HepG2 (cell line): ENCODE measurements at regions not wholly inside any gene's neighbourhood (a gene's known extent, or its start where the extent isn't known, plus 50 kb on each side); places are given as distances from the start of the nearest gene placed in this dataset.

Experiments
- GFI1 ChIP-seq: sonication (generic); formaldehyde crosslinking; IDR thresholded peaks from 2 replicates; pipeline ENCODE4 v1.5.0; 2020; ENCODE audit warnings: missing genetic modification reagents, mild to moderate bottlenecking, borderline replicate concordance
- JUN ChIP-seq: sonication (generic); formaldehyde crosslinking; IDR thresholded peaks from 2 replicates; pipeline ENCODE4 v1.4.0; 2020; ENCODE audit warnings: mild to moderate bottlenecking, missing genetic modification reagents

DNA sequence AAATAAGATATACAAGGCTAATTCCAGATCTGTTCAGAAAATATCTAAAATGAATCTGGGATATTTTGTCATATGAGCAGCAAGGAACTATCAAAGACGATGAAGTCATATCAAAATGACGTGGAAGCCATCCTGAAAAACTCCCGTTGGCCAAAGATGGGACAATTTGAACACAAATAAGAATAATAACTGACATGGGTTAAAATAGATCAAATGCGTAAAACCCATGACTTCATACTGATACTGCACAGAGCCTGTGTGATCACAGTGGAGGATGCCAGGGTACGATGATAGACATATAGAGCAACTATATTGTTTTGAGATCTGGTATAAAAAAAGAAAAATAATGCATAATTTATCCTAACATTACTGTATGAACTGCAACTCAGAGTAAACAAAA is 51.0 kb upstream of the PIP5K1B start:
- no peak for TF ChIP-seq GFI1 (CRISPR knock-in tag)
- no peak for TF ChIP-seq JUN
